NCI-H460 (cell line): ENCODE measurements at regions not wholly inside any gene's neighbourhood (a gene's known extent, or its start where the extent isn't known, plus 50 kb on each side); places are given as distances from the start of the nearest gene placed in this dataset.
"Not testable (repeated sequence)": the region's sequence is repeated elsewhere in the genome, so short reads cannot be mapped to it uniquely, and the experiment has no call there.

Experiments
- DNase-seq: peaks from one replicate; pipeline ENCODE4 v3.0.0-alpha.2; 2016; ENCODE audit warnings: low read depth; ENCODE audit errors: extremely low read depth

DNA sequence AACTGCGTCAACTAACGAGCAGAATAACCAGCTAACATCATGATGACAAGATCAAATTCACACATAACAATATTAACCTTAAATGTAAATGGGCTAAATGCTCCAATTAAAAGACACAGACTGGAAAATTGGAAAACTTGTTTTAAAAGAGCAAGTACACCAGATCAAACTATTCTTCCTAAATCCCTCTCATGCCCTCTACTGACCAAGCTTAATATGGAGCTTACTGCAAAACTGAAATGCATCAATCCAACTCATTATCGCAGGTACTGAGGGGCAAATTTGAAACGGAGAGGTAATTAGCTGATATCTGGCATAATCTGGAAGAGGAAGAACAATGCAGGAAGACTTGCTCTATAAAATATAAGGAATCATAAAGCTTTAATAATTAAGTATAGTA lies 1223.8 kb downstream of the NXPH1 start:
- DNase-seq = no peak

DNA sequence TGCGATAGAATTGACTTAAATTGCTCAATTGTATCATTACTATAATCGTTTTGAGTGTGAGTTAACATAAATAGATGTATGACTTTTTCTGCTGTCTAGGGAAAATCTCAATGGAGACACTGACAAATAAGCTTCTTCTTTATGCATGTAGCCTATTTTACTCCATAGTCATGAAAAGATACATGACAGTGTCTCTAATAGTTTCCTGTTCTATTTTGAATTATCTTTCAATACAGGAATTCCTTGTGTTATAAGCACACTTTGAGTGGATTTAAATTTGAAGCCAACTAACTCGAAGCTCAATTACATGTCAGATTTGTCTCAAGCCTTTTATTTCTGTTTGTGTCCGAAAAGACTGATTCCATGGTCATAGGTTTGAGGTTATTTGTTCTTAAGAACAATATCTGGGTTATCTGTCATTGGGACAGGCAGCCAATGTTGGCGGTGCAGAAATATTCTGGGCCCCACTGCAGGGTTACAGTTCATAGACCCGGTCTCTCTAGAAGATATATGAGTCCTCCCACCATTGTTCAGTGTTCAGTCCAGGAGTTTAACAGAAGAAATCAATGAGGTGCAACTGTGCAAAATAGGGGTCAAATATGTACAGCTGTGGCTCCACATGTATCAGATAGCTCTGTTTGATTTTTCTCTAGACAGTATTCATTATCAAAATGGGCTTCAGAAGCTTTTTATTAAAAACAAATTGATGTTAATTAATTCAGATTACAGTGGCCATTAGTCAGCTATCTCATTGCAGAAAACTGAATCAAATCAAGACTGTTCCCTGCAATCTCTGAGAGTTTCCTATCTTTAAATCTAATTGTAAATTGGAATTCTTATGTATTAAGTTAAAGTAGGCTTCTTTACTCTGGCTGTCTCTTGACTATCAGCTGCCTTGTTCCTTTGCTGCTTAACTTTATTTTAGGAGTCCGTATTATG lies 1238.8 kb downstream of the NXPH1 start:
- DNase-seq = no peak

GRCh38 chr7:9680713-9681112 lies 1247.3 kb downstream of the NXPH1 start:
- no peak for DNase-seq

DNA sequence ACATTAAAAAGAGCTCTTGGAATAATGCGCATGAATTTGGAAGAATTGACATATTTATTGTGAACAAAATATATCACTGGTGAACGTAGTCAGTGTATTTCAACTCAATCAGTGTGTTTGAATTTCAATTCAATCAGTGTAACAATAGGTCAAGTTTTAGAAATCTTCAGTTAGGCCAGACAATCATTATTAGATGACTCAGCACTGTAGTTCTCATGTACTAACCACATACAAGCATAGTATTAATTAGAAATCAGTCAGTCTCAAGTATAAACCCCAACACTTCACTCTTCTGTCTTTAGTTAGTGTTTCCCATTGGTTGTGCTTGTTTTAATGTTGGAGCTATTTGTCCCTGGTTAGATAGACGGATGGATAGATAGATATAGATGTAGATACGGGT lies 1247.9 kb downstream of the NXPH1 start:
- DNase-seq = no peak

DNA sequence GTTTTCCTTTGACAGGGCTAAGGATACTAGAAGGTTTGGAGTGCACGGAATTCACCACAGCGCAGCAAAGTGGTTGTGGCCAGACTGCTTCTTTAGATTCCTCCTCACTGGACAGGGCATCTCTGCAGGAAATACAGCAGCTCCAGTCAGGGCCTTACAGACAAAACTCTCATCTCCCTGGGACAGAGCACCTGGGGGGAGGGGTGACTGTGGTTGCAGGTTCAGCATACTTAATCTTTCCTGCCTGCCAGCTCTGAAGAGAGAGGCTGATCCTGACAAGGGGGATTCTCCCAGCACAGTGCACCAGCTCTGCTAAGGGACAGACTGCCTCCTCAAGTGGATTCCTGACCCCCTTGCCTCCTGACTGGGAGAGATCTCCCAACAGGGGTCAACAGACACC lies 1257.9 kb downstream of the NXPH1 start:
- no peak for DNase-seq

DNA sequence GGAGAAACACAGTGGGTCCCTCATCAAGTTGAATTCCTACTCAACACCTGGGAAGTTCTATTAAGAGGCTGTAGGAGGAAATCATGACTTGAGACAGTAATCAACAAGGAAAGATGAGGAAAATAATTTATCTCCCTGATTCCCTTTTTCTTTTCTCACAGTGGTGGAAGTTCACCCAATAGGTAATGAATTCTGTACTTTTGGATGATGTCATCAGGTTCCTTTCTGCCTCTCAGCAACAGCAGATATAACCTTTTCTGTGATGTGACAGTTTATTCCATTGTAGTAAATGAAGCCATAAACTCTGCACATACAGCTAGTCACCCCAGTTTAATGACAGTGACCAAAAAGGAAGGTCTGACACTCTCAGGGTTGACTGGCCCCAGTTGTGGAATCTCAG lies 1265.0 kb downstream of the NXPH1 start:
- no peak for DNase-seq

- DNase-seq = no peak
Observed at GRCh38 chr7:9709216-9709615, 1264.5 kb upstream of the PHF14 start.

- no peak for DNase-seq
Observed at GRCh38 chr7:9711259-9711918, 1262.3 kb upstream of the PHF14 start.

DNA sequence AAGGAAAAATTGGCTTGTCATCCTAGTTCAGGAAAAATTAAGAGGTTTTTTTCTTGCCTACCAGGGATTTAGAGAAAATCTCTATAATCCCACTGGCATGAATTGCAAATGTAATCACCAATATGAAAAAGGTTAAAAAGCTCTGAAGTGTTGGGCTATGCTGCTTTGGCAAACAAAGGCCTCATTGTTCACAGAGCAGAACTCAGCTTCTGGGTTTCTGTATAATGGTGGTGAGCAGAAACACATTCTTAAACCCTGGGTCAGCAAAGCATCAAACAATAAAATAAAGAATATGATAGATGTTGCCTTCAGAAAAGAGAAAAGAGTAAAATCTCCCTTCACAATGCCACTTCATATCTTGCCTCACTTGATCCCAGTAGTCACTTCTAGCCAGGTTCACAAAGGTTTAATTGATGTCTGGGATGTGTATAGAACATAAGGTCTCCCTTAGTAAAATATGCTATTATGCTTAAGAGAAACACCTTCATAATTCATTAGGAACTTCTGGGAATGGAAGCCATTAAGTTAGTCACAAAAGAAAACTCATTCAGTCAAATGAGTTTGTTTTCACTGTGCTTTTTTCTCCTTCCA lies 1255.5 kb upstream of the PHF14 start:
- no peak for DNase-seq

- DNase-seq = no peak
Observed at GRCh38 chr7:9719303-9719702, 1254.4 kb upstream of the PHF14 start.

- DNase-seq = no peak
Observed at GRCh38 chr7:9719721-9720120, 1254.0 kb upstream of the PHF14 start.

DNA sequence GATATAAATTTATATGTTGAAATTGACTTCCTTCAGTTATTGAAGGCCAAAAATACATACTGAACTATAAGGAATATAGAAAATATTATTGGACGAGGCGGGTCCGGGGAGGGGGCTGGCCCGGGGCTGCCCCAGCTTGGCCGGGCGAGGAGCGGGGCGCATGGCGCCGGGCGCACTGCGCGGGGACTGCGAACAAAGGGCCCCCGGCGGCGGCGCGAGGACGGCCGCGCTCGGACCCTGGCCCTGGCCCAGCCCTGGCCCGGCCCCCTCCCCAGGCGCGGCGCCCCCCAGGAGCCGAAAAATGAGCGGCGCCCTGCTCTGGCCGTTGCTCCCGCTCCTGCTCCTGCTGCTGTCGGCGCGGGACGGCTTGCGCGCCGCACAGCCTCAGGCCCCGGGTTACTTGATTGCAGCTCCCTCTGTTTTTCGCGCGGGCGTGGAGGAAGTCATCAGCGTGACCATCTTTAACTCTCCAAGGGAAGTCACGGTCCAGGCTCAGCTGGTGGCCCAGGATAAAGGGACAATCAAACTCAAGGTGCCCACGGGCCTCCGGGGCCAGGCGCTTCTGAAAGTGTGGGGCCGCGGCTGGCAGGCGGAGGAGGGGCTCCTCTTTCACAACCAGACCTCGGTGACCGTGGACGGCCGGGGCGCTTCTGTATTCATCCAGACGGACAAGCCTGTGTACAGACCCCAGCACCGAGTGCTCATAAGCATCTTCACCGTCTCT lies 1247.6 kb upstream of the PHF14 start:
- not testable (repeated sequence) for DNase-seq

GRCh38 chr7:9726811-9727210 lies 1246.9 kb upstream of the PHF14 start:
- DNase-seq = not testable (repeated sequence)

- not testable (repeated sequence) for DNase-seq
Observed at GRCh38 chr7:9727467-9727869, 1246.2 kb upstream of the PHF14 start.

DNA sequence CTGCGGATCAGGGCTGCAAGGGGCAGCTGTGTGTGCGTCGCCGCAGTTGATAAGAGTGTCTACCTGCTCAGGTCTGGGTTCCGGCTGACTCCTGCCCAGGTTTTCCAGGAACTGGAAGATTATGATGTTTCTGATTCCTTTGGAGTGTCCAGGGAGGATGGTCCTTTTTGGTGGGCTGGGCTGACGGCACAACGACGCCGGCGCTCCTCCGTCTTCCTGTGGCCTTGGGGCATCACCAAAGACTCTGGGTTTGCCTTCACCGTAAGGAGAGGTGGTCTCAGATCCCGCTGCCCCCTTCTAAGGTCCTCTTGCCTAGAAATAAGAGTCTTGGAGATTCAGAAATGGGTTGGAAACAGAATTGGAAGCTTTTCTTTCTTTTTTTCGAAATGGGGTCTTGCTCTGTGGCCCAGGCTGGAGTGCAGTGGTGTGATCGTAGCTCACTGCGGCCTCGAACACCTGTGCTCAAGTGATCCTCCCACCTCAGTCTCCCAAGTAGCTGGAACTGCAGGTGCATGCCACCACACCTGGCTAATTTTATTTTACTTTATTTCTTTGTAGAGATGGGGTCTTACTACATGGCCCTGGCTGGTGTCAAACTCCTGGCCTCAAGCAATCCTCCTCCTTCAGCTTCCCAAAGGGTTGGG lies 1245.5 kb upstream of the PHF14 start:
- not testable (repeated sequence) for DNase-seq

GRCh38 chr7:9752033-9752432 lies 1221.6 kb upstream of the PHF14 start:
- DNase-seq = no peak

GRCh38 chr7:9761224-9761623 lies 1212.4 kb upstream of the PHF14 start:
- no peak for DNase-seq

GRCh38 chr7:9776900-9777299 lies 1196.8 kb upstream of the PHF14 start:
- DNase-seq = no peak

GRCh38 chr7:9778367-9778766 lies 1195.3 kb upstream of the PHF14 start:
- DNase-seq = no peak

GRCh38 chr7:9781710-9782109 lies 1192.0 kb upstream of the PHF14 start:
- DNase-seq = no peak

DNA sequence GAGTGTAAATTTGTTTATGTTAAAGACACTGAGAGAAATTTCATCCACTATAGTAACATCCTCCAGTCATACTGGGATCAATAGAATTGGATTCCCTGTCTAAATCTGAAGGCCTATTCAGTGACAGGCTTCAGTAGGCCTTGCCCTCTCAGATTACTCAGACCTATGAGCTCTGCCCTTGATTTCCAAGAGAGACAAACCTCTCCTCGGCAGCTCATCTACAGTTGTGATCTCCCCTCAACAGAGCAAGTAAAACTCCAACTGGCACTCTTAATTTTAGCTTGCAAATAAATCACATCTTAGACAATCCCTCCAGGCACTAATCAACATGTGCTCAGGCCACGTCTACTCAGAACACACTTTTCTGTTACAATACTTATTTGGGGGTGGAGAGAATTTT lies 1191.4 kb upstream of the PHF14 start:
- no peak for DNase-seq
